ENCODE measurements at regions not wholly inside any gene's neighbourhood (a gene's known extent, or its start where the extent isn't known, plus 50 kb on each side); places are given as distances from the start of the nearest gene placed in this dataset.

DNA sequence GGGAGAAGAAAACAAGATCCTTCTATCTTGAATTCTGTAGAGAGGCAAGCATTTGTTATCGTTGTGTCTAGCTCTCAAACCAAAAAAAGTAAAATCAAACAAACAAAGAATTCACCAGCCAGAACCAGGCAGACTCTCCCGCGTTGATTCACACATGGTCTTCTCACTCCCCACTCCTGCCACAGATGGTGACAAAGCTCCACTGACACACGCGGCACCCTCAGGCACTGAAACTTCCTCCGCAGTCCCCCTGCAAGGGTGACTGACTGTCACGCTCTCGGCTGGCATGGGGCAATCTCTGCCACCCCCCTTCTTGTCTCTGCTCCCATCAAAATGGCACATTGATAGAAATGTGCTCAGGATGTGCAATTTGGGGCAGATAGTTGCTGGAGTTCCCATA is 304.9 kb downstream of the DHX15 start:
- DNase-seq: peak in 1 of 2 experiments; percentile 26

DNA sequence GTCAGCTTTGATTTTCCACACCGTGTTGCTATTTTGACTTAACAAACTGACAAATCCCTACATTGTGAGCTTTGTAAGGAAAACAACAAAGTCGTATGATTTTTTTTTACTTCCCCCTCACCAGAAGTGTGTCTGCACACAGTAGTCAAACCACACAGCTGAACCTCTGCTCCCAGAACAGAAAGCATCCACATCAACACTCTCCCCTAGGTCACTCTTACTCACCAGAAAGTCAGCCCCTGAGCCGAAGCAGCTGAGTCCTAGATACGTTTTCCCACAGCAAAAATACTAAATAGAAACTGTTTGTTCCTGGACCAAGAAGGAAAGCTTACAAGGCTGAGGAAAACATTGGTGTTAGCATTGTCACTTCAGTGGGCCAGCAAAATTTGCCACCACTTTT is 305.7 kb downstream of the DHX15 start:
- no peak for DNase-seq

DNA sequence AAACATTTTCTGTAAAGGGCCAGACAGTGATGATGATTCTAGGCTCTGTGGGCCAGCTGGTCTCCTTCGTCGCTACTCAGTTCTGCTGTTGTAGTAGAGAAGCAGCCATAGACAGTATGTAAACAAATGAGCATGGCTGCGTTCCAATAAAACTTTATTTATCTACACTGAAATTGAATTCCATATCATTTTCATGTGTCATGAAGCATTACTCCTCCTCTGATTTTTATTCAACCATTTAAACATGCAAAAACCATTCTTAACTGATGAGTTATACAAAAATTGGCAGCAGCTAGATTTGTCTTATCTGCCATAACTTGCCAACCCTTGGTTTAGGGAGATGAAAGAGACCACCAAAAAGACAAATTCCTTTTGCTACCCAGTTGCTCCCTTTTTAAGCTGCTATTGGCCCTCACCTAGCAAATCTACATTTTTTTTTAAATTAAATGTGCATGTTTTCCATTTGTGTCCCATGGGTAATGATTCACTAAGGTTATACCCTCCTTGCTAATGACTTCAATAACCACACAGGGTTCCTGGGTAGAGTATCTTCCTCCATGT is 309.9 kb downstream of the DHX15 start:
- no peak for DNase-seq

DNA sequence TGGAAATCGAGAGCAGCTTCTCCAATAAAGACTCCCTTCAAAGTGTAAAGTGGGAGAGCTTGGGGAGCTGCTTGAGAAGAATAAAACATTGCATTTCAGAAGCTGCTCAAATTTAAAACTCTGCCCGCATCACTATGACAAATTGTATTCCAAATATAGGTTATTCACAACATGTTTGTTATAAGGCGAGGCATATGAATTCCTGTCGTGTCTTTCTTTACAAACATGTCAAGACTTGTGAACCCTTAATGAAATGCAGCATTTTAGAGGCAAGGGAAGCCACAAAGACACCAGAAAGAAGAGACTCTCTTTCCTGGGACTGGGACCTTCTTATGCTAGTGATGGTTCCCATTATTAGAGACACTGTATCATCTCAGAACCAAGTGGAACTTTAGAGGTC is 311.2 kb downstream of the DHX15 start:
- DNase-seq: no peak

DNA sequence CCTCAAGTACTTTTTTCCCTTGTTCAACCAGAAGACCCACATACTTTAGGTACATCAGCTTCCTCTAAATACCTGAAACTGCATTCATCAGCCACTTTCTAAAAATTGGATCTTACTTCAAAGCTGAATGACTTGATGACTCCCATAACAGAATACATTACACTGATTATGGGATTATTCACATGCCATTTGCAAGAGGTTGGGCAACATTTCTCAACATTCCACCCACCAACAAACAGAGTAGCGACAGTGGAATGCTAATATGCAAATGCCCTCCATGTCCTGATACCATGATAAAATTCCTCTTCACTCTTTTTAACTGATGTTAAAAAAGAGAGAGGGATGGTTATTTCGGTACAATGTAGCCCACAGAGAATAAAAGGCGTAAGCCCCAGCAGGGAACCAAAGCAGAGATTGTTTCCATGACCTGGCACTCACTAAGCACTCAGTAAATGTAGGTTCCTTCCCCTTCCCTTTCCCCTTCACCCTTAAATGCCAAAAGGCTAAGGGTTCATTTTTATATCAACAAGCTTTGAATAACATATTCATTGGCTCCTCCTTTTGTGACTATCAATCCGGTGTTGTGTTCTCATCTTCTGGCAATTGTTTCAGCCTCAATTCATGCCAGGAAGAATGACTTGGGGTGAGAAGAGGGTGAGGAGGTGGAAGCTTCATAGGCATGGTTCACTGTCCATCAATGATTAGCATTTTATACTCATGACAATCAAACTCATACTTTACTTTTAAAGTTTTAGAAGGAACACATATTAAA is 317.2 kb downstream of the DHX15 start:
- no peak for DNase-seq

DNA sequence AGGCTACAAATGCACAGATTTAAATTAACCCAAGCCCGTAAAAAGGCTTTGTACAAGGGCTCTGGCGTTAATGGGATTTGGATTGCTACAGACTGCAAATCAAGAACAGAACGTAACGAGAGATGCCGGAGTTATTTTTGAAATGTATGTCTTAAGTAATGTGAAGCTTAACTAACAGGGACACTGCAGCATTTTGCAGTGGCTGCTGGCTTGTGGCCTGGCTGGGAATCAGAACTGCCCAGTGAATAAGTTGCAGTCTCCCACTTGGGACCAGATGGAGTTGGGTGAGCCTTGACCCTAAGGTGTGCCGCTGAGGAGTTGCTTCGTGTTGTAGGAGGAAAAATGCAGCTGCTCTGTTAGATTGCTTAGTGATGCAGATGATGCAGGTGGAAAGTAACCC is 318.4 kb downstream of the DHX15 start:
- no peak for DNase-seq

DNA sequence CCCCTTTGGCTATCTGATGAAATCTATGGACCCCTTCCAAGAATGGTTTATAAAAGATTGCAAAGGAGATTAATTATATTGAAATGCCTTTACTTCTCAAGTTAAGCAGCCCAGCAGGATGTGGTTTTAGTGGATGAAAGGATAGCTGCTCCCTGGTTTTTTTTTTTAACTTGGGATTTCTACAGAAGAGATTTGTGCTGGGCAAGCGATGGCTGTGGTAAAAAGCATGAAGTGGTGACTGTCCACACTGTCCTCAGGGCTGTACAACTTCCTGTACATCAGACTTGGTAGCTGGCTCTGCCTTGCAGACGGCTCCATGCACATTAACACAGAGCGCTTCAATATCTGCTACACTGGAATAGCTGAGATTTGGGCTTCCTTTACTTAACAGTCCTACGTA is 321.7 kb downstream of the DHX15 start:
- no peak for DNase-seq

DNA sequence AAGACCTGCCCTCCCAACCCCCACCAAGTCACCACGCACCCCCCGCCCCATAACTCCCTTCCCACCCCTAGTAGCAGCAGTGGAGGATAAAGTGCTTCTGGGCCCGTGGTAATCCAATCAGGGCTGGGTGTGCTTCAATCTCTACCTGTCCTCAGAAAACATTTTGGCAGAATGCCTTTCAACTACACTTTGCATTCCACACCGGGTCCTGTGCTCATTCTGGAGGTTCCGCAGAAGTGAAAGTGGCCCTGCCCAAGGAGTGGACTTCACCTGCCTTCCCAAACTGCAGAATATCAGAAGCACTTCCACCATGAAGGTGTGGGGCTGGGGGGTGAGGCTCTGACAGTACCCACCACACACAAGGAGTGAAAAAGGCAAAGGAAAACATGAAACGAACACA is 322.3 kb downstream of the DHX15 start:
- DNase-seq: no peak

DNA sequence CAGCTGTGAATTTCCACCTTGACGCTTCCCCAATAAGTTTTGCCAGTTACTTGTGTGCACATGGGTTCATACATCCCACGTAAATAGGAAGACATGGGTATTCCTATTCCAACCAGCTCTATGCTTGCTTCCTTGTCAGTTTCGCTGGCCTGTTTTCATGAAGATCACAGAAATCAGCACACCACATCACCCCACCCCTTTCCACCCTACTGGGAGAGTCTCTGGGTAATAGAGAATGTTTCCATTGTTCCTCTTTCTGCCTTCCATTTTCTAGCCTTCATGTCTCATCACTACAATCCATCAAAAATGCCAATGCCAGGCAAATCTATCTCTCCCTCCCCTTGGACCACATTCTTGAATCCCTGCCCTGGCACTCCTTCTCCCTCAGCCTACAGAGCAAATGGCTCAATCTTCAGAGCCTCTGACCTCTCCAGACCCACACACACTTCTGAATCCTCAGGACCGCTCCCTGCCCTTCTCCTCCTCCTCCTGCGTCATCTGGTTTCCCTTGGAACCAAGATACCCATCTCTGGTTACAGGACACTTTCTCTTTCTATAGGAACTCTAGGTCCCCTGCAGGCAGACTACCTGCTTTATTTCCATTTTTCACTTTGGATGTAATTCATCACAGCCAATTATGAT is 323.3 kb downstream of the DHX15 start:
- no peak for DNase-seq

DNA sequence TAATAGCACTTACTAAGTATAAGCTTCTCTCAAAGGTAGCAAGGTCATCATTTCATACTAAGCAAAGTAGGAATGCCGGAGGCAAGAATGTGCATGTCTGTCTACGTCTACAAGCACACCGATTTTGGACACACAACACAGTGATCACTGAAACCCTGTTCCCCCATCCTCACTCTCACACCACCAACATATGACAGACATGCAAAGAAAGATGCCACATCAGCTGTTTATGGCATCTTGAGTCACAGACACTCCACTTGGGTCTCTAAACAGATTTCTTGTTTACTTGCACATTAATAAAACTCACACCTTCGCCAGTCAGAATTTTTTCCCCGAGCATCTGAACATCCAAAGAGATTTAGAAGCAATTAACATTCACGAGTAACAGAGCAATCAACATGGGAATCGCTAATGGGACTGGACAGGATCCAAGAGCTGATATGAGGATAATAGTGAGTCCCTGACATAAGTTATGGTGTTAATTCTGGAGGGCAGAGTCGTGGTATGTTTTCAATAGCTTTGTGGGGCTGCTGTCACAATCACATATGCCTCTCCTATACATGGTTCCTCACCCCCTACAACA is 324.1 kb downstream of the DHX15 start:
- no peak for DNase-seq

DNA sequence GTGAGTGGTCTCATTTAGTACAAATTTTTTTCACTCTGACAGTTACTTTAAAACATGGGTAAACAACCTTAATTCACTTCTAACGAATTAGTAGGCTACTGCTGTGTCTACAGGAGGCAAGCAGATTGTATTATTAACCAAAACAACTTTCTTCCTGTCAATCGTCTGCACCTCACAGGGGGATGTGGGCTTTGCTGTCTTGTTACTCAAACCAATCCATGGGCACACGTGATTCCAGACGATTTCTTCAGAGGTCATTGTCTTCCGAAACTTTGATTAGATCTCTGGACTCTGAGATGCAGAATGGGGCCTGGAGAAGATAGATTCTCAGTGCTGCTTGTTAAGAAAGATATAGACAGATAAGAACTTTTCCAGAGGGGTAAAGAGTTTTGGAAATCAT is 327.8 kb downstream of the DHX15 start:
- no peak for DNase-seq

DNA sequence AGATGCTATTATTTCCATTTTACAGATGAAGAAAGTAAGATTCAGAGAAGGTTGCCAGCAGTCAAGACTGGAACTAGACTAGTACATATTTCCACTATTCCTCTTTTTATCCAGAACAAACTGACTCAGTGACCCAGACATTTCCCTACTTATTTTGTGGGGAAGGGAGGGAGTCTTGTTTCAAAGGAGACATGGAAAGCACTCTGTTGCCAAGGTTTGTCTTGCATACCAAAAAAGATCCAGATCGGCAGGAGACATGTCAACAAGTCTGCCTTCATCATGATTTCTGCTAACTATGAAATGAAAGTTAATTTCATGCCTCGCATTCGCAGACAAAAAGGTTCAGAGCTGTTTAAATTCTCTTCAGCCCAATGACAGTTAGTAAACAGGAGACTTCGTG is 328.3 kb downstream of the DHX15 start:
- no peak for DNase-seq

DNA sequence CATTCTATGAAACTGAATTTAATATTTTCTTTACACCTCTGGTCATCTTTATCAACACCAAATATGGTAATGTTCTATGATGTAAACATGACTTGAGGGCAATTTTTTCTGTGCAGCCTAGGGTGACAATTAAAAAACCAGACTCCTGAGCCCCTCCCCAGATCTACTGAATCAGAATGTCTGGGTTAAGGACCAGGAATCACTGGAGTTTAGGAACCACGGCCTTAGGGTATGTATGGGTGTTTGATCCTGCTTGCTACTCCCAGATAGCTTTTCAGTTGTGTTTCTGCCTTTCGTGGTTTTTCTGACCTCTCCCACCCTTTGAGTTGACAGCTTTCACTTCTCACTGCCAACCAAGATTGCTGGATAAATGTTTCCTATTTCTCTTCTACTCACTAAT is 332.2 kb downstream of the DHX15 start:
- no peak for DNase-seq

DNA sequence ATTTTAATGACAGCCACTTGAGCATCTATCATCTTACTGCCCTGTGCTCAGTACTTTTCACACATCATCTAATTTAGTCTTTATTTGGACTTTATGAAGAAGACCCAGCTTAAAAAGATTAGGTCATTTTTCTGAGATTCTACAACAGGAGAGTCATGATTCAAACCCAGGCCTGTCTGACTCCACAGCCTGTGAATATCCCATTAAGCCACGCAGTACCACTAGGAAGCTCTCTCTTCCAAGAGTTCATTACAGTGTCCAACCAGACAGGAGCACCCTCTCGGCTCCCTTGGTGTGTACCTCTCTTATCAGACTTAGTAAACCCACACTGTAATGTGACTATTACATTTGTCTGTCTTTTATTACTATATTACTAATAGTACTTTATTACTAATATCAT is 332.8 kb downstream of the DHX15 start:
- no peak for DNase-seq

DNA sequence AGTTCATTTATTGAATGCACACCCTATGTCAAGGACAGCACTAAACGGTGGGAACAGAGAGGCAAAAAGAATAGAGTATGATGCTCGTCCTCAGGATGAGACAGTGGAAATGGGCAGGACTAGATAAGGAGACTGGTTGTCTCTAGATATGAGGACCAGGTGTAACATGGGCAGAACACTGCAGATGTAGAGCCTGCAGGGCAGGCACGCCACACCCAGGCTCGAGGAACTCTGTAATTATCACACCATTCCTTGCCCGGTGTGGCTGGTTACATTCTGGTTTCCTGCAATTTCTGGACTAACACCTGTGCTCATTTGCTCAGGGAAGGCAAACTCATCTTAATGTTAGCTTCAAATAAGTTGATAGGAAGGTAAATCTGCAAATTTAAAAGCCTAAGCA is 334.4 kb downstream of the DHX15 start:
- DNase-seq: no peak

DNA sequence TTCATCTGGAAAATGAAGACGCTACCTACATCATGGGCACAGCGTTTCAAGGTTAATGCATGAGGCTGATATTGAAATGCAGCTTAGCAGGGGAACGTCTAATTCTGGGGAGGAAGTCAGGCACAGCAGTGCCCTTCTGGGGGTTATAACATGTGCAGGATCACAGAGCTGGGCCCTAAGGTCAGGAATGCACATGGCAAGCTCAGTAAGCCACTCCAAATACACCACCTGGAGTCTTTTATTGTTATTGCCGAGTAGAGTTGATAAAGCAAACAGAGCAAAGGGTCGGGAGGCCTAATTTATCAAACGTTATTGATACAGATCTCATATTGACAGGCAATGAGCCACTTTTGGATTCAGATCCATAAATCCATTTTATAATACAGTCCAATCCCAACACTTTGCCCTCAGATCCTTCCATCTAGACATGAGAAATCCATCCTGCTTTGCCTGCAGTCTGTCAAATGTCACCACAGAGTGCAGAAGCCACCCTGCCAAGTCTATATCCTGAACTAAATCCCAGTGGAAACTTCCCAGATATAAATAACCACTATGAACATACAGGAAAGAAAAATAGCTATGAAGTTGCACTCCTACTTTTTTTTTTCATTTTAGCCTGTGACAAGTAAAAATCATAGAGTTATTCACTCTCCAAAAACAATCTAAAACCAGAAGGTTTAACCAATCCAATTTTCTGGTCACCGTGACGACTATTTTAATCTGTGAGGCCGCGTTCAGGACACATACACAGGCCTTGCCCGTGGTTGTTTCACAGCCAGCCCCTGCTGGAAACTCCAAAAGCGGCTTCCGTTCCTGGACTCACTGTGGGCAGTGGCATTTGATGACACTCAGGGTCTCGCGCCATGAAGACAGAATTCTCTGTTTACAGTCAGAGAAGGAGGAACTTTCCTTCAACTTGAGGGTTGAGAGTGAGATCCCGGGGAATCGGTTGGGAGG is 335.4 kb downstream of the DHX15 start:
- DNase-seq: peak in 1 of 2 experiments; percentile 29

DNA sequence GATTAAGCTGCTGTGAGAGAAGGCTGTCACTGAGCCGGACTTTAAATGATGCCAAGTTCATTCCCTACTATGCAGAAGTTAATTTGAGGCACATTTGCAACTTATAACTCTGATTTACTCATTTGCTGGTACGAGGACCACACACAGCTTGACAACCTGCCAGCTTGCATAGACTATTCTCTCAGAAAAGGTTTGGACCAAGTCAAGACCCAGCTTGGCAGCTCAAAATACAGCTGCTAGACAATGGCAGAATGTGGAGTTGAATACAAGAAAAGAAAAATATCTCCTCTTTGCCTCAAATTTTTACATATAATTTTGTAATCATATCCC is 338.9 kb downstream of the DHX15 start:
- no peak for DNase-seq

DNA sequence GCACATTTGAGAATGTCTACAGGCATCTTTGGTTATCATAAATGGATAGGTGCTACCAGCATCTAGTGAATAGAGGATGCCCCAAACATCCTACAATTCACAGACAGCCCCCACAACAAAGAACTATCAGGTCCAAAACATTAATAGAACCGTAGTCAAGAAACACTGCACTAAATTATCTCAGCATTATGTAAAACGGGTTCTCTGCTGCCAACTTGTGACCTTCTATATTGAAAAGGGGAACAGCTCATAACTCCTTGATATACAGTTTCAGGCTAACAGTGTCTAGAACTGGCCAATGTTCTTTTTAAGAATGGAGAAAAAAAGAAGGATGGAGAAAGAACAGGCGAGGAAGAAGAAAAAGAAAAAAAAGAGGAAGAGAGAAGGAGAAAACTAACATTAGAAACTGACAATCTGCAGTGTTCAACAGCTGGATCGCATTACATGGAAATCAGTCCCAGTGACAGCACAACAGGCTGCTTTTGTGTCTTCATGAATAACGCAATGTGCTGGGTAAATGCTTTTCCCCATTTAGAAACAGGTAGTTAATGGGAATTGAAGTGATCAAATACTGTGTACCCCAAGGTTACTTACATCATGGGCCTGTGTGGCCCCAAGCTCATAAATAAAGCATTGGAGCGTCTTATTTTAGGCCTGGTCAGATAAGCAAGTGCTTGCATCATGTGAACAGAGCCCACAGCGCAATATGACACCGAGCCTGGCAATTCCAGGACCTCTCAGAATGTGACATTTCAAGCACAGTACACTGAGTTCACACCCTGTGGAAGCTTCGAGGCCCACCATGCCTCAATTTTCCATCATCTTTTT is 339.5 kb downstream of the DHX15 start:
- DNase-seq: no peak

DNA sequence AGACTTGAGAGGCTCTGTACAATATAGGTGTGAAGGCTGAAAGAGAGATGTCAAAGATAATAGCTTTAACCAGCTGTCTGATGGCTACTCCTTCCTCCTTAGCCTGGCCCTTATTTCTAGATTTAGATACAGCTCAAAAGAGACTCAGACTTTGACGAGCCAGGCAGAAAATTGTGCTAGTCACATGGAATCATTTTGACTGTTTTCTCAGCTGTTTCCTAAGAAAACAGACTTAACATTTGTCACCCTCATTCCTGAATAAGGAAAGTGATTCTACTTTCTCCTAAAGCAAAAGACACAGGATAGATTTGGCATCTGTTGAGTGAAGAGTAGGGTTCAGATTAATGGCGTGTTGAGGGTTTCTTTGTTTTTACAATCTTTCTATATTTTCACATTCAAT is 340.7 kb downstream of the DHX15 start:
- DNase-seq: no peak

DNA sequence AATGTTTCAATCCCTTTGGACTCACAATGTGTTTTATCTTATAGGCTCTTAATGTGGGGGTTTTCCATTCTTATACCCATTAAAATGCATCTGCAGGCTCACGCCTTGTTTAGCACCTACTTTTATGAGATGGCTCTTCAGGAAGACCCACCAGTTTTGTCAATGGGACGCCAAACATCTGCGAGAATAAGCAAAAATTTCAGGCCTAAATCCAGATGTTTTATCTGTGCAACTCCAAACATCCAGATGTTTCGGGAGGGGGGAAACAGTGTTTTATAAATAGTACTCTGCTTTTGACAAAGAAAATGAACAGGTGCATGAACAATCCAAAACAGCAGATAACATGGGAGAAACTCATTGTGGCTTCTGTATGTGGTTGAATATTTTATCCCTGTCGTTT is 342.8 kb downstream of the DHX15 start:
- no peak for DNase-seq

DNA sequence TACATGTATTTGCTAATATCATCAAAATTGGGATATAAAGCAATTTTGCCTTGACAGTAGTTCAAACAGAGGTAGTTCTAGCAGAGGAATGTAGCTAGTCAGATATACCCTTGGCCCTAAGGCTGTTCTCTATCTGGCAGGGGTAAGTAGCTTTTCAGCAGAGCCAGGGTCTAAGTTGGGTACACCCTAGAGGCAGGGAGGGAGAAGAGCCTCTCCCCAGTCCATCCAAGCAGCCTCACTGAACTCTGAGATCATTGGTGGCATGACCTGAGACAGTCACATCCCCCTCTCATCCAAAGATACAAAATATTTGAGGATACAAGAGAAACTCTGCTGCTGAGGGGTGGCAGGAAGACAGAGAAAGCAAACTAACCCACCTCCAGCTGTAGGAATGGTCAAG is 343.7 kb downstream of the DHX15 start:
- DNase-seq: no peak

DNA sequence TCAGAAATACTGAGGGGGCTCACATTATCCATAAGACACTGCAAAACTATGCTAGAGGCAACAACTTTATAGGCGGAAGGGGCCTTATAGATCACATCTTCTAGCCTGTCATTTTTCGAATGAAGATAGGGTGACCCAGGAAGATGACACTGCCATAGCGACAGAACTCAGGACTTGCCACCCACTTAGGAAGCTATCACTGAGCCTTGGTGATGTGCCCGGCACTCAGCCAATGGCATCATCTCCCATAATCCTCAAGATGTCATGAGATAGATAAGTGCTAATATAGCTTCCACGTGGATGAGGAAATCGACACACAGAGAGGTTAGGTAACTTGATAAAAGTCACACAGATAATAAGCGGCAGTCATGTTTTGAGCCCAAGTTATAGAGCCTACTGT is 346.6 kb downstream of the DHX15 start:
- no peak for DNase-seq
